ENCODE measurements at regions not wholly inside any gene's neighbourhood (a gene's known extent, or its start where the extent isn't known, plus 50 kb on each side); places are given as distances from the start of the nearest gene placed in this dataset.

GRCh38 chr20:57948180-57948955 lies 238.6 kb upstream of the PMEPA1 start:
- SMC1A ChIA-PET (ENCODE audit: uncharacterized antibody, unreplicated experiment) = no interaction called here
- H2AFZ ChIP-seq (ENCODE audit: control insufficient read depth, low read depth, low read length) = no peak overlapping the region
- no peak overlapping the region for H3K27ac ChIP-seq (ENCODE audit: control insufficient read depth, insufficient read depth)
- ATAC-seq (no peak), DNase-seq (ENCODE audit: low read depth, low spot score) (no peak), FAIRE-seq (no peak)
- no TSS peak for BruUV-seq (replicated peaks)
- H3K9ac ChIP-seq (ENCODE audit: control insufficient read depth, insufficient read depth, low read length) = no peak overlapping the region
- no peaks in the 10 kb centered on the region for H3K79me2 ChIP-seq (ENCODE audit: control insufficient read depth, insufficient read depth, low read length)
- intact Hi-C loops (cut with micrococcal nuclease; ENCODE audit: unreplicated experiment) = no loop called here
- H4K20me1 ChIP-seq (ENCODE audit: control insufficient read depth, insufficient read depth) = no peaks in the 10 kb centered on the region
- H3K36me3 ChIP-seq (ENCODE audit: control insufficient read depth in 2 of 2, insufficient read depth in 2 of 2, low read length in 1 of 2) = no peaks in the 10 kb centered on the region
- CTCF ChIA-PET = no interaction called here
- POLR2A ChIA-PET = no interaction called here
- H3K4me1 ChIP-seq (ENCODE audit: control insufficient read depth, insufficient read depth, low read length) = no peaks in the 10 kb centered on the region
- H3K9me3 ChIP-seq (replicated peaks; ENCODE audit: control insufficient read depth, insufficient read depth, low read length) = no peaks in the 10 kb centered on the region
- no peak overlapping the region for H3K4me3 ChIP-seq
- H3K4me2 ChIP-seq (ENCODE audit: control insufficient read depth, insufficient read depth) = no peak overlapping the region
- 41% methylated on average over 9 of the region's 9 CpGs for WGBS (ENCODE audit: insufficient coverage, insufficient replicate concordance, low lambda C conversion rate, missing lambda C conversion rate)
- in situ Hi-C loops (cut with MboI) = no loop called here
- no peaks in the 10 kb centered on the region for H3K27me3 ChIP-seq (replicated peaks in 1 of 2; ENCODE audit: control insufficient read depth in 2 of 2, insufficient read depth in 2 of 2, low read length in 1 of 2)
- RAD21 ChIA-PET (ENCODE audit: unreplicated experiment) = no interaction called here
- TF ChIP-seq RB1 (IDR thresholded peaks at IDR 0.05; ENCODE audit: borderline replicate concordance) = no peak
- TF ChIP-seq, protein P1, sequence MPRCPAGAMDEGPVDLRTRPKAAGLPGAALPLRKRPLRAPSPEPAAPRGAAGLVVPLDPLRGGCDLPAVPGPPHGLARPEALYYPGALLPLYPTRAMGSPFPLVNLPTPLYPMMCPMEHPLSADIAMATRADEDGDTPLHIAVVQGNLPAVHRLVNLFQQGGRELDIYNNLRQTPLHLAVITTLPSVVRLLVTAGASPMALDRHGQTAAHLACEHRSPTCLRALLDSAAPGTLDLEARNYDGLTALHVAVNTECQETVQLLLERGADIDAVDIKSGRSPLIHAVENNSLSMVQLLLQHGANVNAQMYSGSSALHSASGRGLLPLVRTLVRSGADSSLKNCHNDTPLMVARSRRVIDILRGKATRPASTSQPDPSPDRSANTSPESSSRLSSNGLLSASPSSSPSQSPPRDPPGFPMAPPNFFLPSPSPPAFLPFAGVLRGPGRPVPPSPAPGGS (IDR thresholded peaks at IDR 0.05; ENCODE audit: borderline replicate concordance, insufficient read depth, low read depth, low read length, poor library complexity, severe bottlenecking) = no peak
- TF ChIP-seq SRF (IDR thresholded peaks at IDR 0.05; ENCODE audit: low read depth in 2 of 2, low read length in 2 of 2) = no peak
- no peak for TF ChIP-seq RBBP5 (conservative IDR thresholded peaks at IDR 0.05)
- no peak for TF ChIP-seq SKIL (IDR thresholded peaks at IDR 0.05; ENCODE audit: low read depth, poor library complexity, severe bottlenecking)
- no peak for TF ChIP-seq MTA2 (IDR thresholded peaks at IDR 0.05; ENCODE audit: low read depth)
- no peak for TF ChIP-seq REST (IDR thresholded peaks at IDR 0.05; ENCODE audit: low read depth, low read length)
- TF ChIP-seq ZNF274 (IDR thresholded peaks at IDR 0.05; ENCODE audit: insufficient read depth, insufficient read length) = no peak
- TF ChIP-seq, protein P2, sequence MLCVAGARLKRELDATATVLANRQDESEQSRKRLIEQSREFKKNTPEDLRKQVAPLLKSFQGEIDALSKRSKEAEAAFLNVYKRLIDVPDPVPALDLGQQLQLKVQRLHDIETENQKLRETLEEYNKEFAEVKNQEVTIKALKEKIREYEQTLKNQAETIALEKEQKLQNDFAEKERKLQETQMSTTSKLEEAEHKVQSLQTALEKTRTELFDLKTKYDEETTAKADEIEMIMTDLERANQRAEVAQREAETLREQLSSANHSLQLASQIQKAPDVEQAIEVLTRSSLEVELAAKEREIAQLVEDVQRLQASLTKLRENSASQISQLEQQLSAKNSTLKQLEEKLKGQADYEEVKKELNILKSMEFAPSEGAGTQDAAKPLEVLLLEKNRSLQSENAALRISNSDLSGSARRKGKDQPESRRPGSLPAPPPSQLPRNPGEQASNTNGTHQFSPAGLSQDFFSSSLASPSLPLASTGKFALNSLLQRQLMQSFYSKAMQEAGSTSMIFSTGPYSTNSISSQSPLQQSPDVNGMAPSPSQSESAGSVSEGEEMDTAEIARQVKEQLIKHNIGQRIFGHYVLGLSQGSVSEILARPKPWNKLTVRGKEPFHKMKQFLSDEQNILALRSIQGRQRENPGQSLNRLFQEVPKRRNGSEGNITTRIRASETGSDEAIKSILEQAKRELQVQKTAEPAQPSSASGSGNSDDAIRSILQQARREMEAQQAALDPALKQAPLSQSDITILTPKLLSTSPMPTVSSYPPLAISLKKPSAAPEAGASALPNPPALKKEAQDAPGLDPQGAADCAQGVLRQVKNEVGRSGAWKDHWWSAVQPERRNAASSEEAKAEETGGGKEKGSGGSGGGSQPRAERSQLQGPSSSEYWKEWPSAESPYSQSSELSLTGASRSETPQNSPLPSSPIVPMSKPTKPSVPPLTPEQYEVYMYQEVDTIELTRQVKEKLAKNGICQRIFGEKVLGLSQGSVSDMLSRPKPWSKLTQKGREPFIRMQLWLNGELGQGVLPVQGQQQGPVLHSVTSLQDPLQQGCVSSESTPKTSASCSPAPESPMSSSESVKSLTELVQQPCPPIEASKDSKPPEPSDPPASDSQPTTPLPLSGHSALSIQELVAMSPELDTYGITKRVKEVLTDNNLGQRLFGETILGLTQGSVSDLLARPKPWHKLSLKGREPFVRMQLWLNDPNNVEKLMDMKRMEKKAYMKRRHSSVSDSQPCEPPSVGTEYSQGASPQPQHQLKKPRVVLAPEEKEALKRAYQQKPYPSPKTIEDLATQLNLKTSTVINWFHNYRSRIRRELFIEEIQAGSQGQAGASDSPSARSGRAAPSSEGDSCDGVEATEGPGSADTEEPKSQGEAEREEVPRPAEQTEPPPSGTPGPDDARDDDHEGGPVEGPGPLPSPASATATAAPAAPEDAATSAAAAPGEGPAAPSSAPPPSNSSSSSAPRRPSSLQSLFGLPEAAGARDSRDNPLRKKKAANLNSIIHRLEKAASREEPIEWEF (IDR thresholded peaks at IDR 0.05; ENCODE audit: insufficient replicate concordance, low read depth, low read length) = no peak
- no peak for TF ChIP-seq SMC3 (IDR thresholded peaks at IDR 0.05; ENCODE audit: borderline replicate concordance, low read length)
- TF ChIP-seq ZNF207 (IDR thresholded peaks at IDR 0.05; ENCODE audit: borderline replicate concordance) = no peak

All from GM12878 (cell line).